ENCODE measurements at regions not wholly inside any gene's neighbourhood (a gene's known extent, or its start where the extent isn't known, plus 50 kb on each side); places are given as distances from the start of the nearest gene placed in this dataset.

DNA sequence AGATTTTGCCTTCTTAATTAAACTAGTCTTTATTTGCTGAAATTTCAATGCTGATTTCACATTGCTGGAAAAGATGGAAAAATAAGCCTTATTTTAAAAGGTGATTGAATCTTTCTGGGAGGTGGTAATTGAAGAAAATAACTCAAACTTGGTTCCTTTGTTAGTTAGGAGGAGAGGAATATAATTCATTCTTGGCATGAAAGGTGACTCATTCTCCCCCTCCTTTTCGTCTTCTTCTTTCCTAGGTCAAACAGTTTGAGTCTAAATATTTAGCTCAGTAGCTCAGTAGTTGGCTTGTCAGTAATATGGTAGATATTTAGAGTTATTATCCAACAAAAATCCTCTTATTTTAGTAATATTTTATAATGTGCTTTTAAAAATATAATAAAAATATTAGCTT is 353.9 kb upstream of the MEF2C start:
- no peak for DNase-seq

DNA sequence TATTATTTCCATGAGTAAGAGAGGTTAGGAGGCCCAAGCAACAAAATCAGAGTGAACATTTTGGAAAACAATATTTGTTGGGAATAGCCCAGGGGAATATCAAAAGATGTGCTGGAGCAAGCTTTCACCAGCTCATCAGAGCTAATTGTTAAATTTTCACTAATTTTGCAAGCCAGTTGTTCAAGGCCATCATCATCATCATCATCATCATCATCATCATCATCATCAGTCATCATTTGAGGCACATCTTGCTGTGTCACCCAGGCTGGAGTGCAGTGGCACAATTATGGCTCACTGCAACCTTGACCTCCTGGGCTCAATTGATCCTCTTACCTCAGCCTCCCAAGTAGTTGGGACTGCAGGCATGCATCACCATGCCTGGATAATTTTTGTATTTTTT is 350.5 kb upstream of the MEF2C start:
- DNase-seq = no peak

- no peak for DNase-seq
Measured at GRCh38 chr5:89232139-89232603, 349.2 kb upstream of the MEF2C start.

GRCh38 chr5:89230178-89230577 is 347.2 kb upstream of the MEF2C start:
- no peak for DNase-seq

DNA sequence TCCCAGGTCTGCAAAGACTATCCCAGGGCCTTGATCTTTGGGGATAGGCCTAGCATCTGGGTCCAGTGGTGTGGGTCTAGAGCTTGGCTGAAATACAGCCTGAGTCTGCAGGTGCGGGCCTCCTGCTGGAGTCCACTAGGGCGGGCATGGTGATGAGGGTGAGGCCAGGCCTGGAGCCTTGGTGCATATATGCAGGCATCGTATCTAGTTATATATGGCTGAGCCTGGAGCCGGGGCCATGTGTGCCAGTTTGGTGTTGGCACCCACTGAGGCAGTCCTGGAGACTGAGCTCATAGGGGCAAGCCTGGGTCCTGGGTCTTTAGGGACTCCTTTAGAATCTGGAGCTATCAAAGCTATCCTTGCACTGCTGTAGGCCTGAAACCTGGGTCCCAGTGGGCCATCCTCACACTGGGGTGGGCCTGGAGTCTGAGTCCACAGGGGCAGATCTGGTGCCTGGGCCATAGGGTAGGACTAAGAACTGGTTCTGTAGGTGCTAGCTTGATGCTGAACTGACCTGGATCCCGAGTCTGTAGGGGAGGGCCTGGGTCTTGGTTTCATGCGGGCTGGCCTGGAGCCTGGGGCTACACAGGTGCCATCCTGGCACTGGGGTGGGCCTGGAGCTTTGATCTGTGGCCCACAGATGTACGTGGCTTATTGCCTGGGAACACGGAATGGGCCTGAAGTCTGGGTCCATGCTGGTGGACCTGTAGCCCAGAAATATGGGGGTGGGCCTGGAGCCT is 346.5 kb upstream of the MEF2C start:
- no peak for DNase-seq

- no peak for DNase-seq
Measured at GRCh38 chr5:89228355-89228754, 345.4 kb upstream of the MEF2C start.

DNA sequence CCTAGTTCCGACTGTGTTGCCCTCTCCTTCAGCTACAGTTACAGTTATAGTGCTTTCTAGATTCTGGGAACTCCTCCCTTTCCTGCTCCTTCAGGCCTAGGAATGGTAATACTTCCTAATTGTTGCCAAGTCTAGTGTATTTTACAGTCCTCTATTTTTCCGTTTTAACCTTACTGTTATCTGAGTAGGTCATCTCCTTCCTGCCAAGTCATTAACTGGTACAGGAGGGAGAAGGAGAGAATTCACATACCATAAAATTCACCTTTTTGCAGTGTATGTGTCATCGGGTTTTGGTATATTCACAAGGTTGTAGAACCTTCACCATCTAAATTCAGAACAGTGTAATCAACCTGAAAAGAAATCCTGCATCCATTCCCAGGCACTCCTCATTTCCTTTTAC is 335.4 kb upstream of the MEF2C start:
- DNase-seq = no peak

DNA sequence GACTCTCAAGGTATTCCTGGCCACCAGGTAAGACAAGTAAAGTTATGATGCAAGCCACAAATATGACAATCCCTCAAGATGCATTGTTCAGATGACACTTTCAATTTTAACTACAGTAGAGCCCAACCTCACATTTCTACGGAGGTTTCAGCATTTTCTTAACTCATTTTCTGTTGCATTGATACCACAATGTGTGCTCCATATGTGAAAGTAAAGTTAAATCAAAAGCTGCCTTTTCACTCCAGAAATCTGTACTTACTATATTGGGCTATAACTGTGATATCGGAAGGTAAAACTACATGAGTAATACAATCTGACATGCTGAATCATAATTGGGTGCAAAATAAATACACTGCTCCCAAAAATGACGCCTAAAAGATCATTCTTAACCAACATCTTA is 333.6 kb upstream of the MEF2C start:
- no peak for DNase-seq

DNA sequence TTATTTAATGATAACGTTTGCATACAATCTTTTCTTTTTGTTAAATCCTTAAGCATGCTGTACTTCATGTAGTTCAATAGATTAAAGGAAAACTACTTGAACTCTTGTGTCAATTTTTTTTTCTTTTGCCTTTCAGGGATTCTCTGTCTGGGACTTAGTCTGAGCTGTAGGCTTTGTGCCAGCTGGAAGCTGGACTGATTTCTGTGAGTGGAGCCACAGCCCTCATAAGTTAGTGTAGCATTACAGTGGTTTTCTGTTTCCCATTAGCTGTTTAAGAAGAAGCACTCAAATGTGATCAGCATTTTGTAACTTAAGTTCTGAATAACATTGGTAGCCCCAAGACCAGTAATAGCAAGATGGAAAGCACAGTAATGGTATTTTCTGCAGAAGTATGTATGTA is 330.6 kb upstream of the MEF2C start:
- DNase-seq = no peak

GRCh38 chr5:89211836-89212235 is 328.9 kb upstream of the MEF2C start:
- no peak for DNase-seq

DNA sequence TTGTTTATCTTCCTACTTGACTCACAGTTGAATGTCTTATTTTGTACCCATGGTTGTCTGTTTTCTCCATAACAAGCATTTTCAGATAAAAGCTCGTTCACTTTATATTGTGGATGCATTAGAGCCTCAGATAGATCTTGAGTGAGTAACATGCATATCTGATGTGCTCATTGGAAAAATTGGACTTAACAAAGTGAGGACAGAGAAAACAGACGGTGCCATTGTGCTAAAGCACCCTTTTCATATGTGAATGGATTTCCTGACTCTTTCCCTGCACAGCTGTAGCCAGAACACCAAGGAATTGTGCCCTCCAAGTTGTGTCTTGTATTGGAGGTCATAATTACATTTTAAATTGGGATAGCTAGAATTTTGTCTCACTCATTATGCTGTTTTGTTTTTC is 325.8 kb upstream of the MEF2C start:
- DNase-seq = no peak

DNA sequence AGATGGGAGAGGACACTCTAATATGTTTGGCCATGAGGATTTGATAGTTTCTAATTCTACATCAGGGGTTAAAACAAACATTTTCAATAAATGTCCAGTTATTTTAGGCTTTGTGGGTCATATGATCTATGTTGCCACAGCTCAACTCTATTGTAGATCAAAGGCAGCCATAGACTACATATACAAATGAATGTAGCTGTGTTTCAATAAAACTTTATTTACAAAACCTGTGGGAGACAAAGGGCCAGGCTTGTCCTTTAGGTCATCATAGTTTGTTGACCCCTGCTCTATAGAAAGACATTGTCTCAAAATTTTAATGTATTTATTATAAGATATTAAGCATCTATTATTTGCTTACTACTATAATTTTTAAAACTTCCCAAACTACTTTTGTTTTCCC is 325.4 kb upstream of the MEF2C start:
- DNase-seq = no peak

DNA sequence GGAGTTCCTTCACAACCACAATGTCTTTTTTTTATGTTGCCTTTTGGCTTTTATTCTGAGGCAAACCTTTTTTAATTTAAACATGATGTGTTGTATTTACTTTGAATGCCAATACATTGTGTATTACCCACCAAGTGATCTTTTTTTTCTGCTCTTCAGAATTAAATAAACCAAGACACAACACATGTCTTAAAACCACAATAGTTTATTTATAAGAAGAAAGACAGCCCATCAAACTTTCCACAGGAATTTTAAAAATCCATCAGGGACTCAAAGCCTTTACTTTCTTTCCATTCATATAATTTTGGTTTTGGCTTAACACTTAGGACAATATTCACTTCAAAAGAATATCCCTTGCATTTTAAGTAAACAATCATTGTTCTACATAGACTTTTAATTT is 321.8 kb upstream of the MEF2C start:
- no peak for DNase-seq

DNA sequence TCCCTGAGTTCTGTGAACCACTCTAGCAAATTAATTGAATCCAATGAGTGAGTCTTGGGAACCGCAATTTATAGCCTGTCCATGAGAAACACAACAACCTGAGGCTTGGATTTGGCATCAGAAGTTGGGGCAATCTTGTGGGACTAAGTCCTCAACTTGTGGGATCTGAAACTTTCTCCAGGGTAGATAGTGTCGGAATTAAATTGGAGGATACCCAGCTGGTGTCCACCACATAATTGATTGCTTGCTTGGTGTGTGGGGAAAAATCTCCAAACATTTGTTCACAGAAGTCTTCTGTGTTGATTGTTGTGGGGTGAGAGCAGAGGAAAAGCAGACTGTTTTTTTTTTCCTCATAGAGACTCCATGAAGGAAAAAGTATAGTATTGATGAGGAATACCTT is 320.6 kb upstream of the MEF2C start:
- DNase-seq = no peak

- no peak for DNase-seq
Measured at GRCh38 chr5:89200899-89201298, 317.9 kb upstream of the MEF2C start.

- no peak for DNase-seq
Measured at GRCh38 chr5:89199306-89199705, 316.3 kb upstream of the MEF2C start.

DNA sequence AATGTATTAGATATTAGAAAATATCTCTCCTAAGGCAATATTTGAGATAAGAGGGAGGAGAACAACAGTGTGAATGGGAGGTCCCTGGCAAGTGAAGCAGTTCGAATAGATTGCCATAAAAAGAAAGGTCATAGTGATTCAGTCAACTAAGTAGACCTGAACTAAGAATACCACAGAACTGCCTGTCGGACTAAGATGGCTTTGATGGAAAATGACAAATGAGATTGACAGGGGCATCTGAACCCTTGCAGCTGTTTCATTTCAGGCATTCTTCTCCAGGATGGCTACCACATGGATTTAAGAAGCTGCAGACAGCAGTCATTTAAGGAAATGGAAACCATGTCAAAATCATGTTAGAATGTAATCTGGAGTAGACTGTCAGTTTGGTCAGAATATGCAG is 308.4 kb upstream of the MEF2C start:
- no peak for DNase-seq

DNA sequence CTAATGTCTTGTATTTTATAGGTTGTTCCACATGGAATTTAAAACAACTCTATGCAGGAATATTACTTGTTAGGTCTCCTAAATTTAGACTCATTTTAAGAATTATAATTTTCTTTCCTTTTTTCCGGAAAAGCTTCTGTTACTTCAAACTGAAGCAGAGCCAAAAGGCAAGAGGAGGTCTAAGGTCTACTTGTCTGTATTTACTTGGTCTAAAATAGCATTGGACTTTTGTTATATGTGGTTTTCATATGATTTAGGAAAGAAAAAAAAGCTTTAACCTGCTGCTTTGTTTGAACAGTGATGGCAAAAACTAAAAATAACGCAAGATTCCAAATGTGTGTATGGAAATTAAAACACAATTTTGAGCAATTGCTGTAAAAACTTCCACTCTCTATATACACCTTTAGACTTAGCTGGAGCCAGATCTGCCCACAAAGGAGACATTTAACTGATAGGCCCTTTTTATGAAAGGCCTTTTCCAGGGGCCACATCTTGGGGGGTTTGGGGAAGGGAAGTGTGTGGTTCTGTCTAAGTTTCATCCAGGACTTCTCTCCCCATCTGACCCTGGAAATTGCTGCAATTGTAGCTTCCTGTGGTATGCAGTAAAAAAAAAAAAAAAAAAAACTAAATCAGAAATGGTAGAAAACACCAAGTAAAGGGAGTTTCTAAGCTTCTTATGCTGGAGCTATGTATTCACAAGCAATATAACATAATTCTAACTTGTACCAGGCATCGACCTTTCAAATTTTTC is 307.7 kb upstream of the MEF2C start:
- no peak for DNase-seq

GRCh38 chr5:89187883-89188465 is 305.0 kb upstream of the MEF2C start:
- no peak for DNase-seq

DNA sequence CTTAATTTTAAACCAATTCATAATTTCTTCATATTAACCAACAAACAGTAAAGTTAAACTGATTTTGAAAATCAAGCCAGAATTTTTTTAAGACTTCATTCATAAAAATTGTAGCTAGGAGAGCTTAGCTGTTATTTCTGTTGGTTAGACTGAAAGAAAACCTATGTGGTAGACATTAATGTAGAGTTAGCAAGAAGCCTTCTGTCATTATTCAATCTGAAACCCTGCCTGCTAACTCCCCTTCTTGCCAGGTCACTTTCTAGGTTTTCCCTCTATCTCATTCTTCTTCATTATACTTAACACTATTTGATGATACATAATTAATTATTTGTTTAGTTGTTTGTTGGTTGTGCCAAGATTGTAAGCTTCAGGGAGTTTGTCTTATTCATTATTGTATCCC is 304.3 kb upstream of the MEF2C start:
- no peak for DNase-seq

DNA sequence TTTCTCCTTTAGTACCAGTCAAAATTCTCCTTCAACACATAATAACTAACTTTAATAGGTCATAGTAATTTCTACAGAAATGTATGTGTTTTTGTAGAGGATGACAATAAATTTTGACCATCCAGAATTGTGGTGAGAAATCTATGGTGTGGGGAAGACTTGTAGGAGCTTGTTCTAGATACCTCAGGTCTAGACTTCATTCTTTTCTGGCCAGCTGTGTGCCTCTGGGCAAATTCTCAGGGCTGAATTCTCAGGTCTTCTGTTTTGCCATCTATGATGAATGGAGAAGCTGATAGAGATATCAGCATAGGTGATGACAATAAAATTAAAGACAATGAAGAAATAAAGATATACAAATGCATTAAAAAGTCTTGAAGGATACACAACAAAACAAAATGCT is 298.6 kb upstream of the MEF2C start:
- DNase-seq = no peak

GRCh38 chr5:89179731-89180130 is 296.7 kb upstream of the MEF2C start:
- DNase-seq = no peak

- DNase-seq = no peak
Measured at GRCh38 chr5:89178541-89178940, 295.6 kb upstream of the MEF2C start.

GRCh38 chr5:89173528-89173927 is 290.5 kb upstream of the MEF2C start:
- DNase-seq = no peak

All from CD4-positive, alpha-beta T cell treated with Interleukin-12 subunit alpha and Interleukin-12 subunit beta, for 1 hour (primary cell).